GM21619 (cell line): ENCODE measurements at regions not wholly inside any gene's neighbourhood (a gene's known extent, or its start where the extent isn't known, plus 50 kb on each side); places are given as distances from the start of the nearest gene placed in this dataset.

ENCODE experiments used
- ATAC-seq: cut with Tn5 transposase; IDR thresholded peaks from one replicate; pipeline ENCODE4 v1.9.1; 2021; ENCODE audit not compliant: unreplicated experiment

DNA sequence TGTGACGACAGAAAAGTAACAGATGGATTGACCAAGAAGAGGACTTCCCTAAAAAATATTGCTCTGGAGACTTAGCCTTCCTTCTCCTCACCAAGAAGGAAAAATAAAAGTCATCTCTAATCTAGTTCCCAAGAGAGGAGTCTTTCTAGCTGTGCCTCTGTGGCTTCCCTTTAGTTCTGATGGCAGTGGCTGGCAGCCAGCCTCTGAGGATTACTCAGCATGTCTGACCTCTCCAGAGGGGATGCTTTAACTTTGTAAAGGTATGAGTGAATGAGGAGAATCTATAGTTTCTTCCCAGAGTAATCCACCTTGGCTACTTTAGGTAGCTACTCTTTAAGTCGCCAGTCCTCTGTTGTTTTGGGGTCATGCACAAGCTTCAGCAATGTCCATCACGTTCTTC lies 163.9 kb upstream of the KIT start:
- ATAC-seq: no peak

DNA sequence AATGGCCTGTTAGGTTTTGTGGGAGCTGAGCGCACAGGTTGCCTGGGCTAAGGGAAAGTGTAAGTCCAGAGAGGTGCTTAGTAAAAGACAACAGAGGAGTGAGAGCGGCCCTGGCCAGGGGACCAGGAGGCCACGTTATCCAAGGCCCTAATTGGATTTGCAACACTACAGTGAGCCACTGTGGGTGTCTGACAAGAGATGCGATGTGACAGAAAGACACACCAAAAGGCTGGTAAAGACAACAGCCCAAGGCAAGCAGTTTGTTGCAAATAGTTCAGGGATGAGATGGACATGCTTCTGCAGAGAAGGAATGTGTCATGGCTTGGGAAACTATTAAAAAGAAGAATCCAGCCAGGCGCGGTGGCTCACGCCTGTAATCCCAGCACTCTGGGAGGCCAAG lies 162.7 kb upstream of the KIT start:
- ATAC-seq: no peak

DNA sequence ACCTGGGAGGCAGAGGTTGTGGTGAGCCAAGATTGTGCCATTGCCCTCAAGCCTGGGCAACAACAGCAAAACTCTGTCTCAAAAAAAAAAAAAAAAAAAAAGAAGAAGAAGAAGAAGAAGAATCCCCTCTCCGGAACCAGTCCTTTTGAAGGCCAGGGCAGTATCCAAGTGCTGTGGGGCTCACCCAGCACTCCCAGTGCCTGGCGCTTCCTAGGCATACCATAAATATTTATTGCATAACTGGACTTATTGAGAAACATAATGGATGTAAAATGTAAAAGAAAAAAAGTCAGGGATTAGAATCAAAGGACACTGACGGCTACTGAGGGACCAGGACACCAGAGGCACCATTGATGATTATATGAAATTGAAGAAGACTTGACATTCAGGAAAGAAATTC lies 162.1 kb upstream of the KIT start:
- ATAC-seq: no peak

DNA sequence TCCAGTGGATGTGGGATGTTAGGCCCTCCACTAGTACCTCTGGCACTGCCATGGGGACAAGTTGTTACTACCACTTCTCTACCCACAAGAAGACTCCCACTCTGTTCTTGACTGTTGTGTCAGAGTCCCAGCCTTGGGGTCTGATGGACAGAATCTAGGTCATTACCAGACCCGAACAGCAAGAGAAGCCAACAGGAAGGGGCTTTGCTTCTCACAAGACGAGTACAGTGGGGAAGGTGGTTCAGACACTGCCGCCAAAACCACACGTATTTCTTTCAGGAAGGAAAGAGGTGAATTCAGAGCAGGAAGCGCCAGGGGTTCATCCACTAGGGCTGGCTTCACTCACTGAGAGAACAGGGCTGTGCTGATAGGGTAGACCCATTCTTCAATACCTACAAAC lies 161.3 kb upstream of the KIT start:
- no peak for ATAC-seq

DNA sequence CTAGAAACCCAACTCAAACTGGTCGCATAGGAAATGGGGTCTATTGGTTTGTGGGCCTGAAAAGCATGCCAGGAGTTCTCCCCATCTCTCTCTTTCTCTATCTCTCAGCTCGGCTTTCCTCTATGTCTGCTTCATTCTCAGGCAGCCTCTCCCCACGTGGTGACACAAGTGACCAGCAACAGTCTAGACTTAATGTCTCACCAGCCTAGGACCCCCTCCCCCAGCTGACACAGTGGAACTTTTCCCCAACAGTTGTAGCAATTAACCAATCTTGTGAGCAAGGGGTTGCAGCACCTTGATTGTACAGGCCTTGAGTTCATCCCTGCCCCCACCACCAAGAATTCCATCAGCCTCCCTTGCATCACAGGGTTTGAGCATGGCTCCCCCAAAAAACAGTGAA lies 159.8 kb upstream of the KIT start:
- ATAC-seq: no peak

DNA sequence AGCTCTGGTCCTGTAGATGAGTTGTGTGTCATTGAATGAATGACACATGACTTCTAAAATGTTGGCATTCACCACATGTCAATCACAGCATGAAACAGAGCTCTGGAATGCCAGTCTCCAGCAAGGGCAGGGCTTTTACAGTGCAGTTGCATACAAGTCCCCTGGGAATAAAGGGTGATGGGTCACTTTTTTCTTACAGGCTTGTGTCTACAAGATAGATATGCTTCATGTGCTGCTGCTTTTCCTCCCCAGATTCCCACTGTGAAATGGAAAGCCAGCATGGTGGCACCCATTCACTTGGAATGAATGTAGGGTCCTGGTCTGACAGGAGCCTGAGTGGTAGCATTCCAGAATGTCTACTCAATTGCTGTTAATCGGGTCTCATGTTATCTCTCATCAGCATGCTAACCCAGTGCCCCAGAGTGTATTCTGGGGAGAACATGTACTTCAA lies 159.1 kb upstream of the KIT start:
- ATAC-seq: no peak

DNA sequence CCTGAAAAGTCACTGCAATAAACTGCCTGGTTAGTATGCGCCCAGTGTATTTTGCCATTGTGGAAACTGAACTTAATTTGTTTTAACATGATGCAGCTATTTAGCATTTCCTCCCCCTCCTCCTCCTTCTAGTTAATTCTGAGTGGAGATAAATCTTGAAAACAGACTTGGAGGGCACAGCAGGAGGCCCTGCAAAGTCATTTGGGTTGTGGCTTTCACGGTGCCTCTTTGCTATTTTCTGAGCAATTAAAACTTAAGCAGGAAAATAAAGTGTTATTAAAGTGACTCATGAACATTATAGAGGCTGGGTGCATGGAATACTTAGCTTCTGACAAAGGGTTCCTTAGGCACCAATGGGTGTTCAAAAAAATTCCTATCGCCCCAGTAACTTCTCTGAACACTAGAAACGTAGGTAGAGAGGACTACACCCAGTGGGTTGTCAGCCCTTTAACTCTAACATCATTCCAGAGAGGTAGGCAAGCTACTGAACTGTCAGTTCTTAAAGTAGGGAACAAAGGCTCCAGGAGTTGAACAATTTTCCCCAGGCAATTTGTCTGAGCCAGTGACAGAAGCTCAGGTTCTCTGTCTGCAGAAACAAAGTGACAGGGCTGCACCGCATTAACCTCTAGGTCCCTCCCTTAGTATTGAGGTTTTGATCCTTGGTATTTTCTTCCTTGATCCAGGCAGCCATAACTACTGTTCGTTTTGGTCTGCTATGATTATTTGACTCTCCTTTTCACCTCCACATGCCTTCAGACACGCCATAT lies 158.3 kb upstream of the KIT start:
- ATAC-seq: no peak

DNA sequence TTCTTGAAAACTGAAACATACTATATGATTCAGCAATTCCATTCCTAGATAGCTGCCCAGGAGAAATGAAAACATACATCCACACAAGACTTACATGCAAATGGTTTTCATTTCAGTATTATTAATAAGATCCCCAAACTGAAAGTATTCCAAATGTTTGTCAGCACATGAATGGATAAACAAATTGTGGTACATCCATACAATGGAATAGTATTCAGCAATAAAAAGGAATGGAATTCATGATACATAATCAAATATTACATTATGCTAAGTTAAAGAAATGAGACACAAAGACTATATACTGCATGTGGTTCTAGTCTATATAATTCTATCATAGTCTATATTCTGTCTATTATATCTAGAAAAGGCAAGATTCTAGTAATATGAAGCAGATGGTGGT lies 152.4 kb upstream of the KIT start:
- no peak for ATAC-seq

DNA sequence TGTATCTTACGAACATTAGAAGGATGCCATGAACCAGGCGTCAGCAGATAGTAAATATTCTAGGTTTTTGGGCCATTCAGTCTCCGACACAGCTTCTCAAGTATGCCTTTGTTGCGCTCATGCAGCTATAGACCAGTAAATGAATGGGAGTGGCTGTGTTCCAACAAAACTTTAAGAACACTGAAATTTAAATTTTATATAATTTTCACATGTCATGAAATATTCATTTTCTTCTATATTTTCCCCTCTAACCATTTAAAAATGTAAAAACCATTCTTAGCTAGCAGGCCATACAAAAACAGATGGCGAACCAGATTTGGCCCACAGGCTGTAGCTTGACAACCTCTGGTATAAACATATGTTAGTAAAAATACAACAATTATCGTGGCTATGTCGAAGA lies 151.8 kb upstream of the KIT start:
- ATAC-seq: no peak

DNA sequence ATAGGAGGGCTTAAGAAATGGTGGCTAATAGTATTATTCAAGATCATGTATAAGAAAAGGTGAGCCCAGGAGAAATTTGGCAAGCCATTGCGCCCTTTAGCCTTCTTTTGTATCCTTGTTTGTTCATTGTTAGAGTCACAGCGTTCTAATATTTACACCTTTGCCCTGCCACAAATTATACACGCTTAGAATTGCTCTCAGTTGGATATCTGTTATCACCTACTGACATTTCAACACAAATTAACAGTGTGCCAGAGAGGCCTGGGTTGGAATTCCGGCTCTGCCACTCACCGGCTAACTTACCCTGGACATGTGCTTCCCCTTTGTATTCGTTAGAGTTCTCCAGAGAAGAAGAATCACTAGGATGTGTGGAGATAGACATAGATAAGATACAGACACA lies 148.7 kb upstream of the KIT start:
- no peak for ATAC-seq

DNA sequence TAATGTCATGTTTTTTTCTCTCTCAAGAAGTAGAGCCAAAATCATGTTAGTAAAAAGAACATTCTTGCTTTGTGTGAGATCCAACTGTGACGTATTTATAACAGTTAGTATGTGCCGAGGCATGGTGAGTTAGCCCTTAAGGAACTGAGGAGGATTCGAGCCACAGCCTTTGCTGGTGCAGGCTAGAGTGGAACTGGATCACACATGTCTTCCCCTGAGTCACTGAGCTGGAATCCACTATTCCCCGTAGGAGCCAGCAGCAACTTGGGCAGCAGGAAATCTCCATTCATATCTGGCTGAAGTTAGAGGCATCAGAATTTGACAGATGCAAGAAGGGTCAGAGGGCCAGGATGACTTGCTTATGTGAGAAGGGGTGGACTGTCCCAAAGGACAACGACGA lies 144.6 kb upstream of the KIT start:
- no peak for ATAC-seq

DNA sequence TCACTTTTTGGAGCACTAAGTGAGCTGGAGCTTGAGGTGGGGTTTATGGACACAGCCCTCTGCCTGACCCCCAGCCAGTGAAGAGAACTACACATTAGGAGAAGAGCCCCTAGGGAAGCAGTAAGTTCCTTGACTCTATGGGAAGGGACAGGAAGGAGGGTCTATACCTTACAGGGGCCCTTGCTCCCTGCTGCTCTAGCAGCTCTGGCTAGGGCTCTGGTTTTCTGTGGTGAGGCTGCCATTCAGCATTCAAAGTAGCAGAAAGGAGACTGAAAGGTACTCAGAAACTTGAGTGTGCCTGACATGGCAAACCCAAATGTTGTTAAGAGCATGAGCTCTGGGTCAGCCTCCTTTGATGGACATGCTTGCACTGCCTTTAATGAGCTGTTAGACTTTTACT lies 144.0 kb upstream of the KIT start:
- ATAC-seq: no peak

DNA sequence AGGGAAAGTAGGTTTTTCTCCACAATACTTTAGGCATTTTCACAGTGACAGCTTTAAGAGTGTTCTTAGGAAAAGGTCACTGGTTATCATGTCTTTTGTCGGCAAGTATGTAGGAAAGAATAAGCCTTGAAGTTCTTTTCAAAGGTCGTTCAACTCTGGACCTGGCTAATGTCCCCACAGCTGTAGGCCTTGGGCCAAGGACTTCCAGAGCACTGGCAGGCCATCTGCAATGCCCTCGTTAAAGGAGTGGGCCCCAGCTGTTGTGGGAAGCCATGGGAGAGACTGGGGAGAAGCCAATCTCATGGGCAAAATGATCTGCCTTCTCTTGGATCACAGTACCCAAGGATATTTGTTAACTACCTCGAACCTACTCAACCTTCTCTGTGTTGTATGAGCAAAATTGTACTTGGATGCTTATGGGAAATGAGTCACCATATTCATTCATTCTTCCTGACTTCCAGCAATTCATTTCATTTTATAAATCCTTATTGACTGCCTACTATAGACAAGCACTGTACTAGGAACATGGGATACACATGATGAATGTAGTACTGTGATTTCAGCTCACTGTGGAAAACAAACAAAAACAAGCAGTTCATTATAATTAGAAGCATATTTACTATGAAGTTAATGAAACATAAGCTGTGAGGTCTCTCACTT lies 141.1 kb upstream of the KIT start:
- no peak for ATAC-seq

DNA sequence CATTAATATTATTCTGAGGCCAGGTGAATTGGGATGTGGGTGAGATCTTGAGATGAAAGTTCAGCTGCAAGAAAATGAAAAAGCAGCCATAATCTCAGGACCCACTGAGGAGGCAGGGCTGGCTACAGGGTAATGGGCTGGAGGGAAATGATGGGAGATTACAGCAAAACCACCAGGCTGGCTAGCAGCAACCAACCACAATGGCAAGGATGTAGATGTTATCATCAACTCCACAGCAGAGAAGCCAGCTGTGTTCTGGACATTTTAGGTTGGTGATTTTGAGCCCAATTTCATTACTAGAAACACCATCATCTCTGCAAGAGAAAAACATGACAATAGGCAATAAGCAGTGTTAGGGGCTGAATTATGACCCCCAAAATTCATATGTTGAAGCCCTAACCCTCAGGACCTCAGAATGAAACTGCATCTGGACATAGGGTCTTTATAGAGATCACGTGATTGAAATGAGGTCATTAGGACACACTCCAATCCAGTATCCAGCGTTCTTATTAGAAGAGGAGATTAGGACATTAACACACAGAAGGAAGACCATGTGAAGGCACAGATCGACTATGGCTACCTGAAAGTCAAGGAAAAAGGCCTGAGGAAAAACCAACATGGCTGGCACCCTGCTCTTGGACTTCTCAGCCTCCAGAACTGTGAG lies 139.8 kb upstream of the KIT start:
- no peak for ATAC-seq

DNA sequence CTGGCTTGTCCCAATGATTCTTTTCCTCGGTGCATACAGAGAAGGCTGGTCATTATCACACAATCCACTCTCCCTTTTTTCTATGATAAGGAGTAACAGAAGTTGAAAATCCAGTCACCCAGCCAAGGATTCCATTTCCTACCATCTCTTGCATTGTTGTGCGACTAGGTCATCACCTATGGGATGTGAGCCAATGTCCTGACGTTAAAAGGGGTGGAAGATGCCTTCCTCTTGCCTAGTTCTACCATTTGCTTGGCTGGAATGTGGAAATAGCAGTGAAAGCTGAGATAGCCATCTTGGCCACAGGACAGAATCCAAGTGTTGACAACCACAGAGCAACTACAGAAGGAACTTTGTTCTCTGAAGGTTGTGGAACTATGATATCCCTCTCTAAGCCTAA lies 132.2 kb upstream of the KIT start:
- ATAC-seq: no peak

DNA sequence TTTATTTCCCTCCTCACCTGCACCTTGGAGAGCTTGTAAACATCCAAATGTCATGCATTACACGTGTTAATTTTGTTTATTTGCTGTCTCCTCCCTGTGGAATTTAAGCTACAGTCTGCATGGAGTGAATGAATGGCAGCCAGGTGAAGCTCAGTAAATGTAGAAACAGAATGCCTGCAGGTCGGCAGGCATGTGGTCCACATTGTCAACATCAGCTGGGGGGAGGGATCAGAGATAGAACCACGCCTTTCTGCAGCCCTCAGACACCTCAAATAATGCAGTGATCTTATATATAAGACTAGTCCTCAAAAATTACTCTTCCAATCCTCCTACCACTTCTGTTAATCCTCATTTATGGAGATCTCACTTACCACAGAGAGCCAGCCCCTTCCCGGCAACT lies 131.2 kb upstream of the KIT start:
- ATAC-seq: no peak

DNA sequence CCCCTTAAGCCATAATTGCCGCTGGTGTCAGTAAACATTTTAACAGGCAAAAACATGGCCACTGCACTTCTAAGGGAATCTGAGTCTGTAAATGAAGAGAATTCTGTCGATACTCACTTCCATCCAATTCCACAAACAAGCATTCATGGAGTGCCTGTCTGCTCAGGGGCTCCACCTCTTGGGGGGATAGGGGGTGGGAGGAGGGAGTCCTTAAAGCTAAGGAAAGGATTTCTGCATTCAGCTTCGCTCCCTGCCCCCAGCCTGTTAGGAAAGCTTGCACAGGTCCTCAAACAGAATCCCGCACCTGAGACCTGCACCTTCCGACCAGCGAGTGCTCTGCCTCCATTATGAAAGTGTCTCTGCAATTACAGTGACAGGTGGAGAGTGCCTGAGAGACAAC lies 130.2 kb upstream of the KIT start:
- ATAC-seq: no peak

DNA sequence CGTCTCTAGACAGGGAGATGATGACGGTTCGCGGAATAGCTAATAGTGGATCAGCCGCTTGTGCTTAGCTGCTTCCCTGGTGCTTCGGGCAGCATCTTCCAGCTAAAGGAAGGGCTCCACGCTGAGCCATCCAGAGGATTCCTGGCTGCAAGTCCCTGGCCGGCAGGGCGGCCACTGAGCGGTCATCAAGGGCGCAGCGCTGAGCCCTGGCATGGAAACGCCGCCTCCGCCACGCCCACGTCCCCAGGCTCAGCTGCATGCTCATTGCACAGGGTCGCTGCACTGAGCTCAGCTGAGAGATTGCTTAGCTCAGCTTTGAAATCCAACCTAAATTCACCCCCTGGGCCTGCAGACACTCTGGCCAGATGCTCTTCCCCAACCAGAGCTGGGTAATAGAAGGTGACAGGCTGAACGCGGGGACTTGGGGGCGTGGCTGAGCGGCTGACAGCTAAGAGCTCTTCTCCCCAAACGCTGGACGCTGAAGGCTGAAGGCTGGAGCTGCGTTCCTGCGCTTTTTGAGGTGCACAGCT lies 118.2 kb upstream of the KIT start:
- ATAC-seq: no peak

DNA sequence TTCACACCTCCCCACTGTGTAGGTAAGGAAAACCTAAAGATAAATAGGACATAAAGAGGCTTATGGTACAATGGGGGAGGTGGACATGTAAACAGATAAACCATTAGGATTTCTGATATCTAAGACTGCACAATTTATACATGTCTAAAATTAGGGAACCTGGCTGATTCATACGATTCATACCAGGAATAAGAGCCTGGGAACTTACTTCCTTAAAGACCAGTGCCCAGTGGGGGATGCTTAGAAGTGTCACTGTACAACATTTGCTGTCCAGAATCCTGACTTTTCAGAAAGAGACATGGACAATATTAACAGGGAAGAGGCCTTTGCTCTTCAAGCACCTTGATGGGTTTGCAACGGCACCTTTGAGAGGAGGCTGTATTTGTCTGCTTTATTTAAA lies 116.8 kb upstream of the KIT start:
- no peak for ATAC-seq

DNA sequence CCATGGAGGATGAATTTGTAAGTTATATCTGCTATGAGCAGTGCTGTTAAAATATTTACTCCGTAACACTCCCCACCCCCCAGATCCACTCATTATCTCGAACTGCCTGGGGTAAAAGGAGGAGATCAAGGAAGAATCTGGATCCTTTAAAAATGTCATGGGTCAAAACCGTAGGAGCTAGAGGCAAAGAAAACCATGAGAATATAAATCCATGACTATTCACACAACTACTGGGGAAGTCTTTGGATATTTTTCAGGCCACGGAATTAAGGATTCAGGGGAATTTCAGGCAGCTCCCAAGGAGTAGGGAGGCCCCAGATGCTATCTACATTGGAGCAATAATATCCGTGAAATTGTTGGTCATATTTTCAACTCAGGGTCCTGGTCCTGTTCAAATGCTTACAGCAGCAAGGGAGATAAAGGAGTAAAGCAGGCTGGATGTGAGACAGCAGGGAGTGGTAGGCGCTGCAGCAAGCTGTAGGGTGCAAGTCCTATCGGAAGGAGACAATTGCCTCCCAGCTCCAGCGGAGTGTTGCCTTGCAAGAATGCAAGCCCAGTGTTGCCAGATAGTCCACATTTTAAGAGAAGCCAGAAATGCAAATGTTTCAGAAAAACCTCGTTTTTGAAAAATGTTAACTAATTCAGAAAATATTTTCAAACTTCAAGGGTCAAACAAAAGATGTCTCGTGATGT lies 116.2 kb upstream of the KIT start:
- ATAC-seq: no peak

DNA sequence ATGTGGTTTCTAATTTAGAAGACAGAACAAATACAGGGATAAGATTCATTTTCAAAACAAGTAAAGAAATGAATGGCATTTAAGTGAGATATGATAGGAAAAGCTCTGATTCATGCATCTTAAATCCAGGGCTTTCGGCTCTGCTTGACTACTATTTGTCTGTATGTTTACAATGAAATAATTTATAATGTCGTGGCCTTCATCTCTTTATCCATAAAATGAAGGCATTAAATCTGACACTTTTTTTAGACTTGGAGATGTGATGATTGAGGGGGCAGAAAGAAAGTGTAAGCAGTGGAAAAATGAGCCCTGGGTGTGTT lies 115.7 kb upstream of the KIT start:
- ATAC-seq: no peak
